HL-60 (cell line): ENCODE measurements at regions not wholly inside any gene's neighbourhood (a gene's known extent, or its start where the extent isn't known, plus 50 kb on each side); places are given as distances from the start of the nearest gene placed in this dataset.

ENCODE experiments used
- GABPA ChIP-seq: IDR thresholded peaks from 2 replicates; pipeline ENCODE4 v1.6.1; 2012; ENCODE audit warnings: low read depth
- POLR2AphosphoS5 ChIP-seq: IDR thresholded peaks from 2 replicates; pipeline ENCODE4 v1.6.1; 2012; ENCODE audit warnings: low read depth
- TF ChIP-seq, protein P1 (sequence below): IDR thresholded peaks from one replicate; pipeline ENCODE4 v1.5.1; 2011; ENCODE audit warnings: low read length, control low read depth, inconsistent platforms; ENCODE audit not compliant: insufficient read depth

DNA sequence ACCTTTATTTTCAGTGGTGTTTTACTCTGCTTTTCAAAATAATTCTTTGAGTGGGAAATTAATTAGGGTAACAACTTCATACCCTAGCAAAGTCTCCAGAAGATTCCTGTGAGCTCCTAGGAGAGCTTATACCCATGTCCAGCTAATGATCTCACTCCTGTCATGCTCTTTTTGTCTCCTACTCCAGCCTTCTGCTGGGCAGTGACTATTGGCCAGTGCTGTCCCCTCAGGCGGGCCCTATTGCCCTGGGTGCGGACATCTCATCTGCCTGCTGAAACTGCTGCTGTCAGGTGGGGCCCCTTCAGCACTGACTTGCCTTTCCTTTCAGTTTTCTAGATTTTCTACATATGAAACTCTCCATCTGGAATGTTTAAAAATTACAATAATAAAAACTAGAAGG, 80.3 kb downstream of the EBLN1 start:
- TF ChIP-seq, protein P1, sequence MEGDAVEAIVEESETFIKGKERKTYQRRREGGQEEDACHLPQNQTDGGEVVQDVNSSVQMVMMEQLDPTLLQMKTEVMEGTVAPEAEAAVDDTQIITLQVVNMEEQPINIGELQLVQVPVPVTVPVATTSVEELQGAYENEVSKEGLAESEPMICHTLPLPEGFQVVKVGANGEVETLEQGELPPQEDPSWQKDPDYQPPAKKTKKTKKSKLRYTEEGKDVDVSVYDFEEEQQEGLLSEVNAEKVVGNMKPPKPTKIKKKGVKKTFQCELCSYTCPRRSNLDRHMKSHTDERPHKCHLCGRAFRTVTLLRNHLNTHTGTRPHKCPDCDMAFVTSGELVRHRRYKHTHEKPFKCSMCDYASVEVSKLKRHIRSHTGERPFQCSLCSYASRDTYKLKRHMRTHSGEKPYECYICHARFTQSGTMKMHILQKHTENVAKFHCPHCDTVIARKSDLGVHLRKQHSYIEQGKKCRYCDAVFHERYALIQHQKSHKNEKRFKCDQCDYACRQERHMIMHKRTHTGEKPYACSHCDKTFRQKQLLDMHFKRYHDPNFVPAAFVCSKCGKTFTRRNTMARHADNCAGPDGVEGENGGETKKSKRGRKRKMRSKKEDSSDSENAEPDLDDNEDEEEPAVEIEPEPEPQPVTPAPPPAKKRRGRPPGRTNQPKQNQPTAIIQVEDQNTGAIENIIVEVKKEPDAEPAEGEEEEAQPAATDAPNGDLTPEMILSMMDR: no peak
- TF ChIP-seq POLR2AphosphoS5: no peak
- no peak for TF ChIP-seq GABPA
